ENCODE measurements at regions not wholly inside any gene's neighbourhood (a gene's known extent, or its start where the extent isn't known, plus 50 kb on each side); places are given as distances from the start of the nearest gene placed in this dataset.

GRCh38 chr2:71773218-71773617, 319.9 kb downstream of the DYSF start:
- TF ChIP-seq CTCF (IDR thresholded peaks at IDR 0.05), result no peak
- TF ChIP-seq EZH2phosphoT487 (IDR thresholded peaks at IDR 0.05), result no peak

Data from neural progenitor cell (in vitro differentiated cells).